ENCODE measurements at regions not wholly inside any gene's neighbourhood (a gene's known extent, or its start where the extent isn't known, plus 50 kb on each side); places are given as distances from the start of the nearest gene placed in this dataset.
"Not testable (repeated sequence)": the region's sequence is repeated elsewhere in the genome, so short reads cannot be mapped to it uniquely, and the experiment has no call there.

DNA sequence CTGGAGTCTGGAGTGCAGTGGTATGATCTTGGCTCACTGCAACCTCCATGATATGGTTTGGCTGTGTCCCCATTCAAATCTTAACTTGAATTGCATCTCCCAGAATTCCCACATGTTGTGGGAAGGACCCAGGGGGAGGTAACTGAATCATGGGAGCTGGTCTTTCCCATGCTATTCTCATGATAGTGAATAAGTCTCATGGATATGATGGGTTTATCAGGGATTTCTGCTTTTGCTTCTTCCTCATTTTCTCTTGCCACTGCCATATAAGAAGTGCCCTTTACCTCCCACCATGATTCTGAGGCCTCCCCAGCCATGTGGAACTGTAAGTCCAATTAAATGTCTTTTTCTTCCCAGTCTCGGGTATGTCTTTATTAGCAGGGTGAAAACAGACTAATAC, 72.4 kb upstream of the JUN start:
- TF ChIP-seq, protein P1, sequence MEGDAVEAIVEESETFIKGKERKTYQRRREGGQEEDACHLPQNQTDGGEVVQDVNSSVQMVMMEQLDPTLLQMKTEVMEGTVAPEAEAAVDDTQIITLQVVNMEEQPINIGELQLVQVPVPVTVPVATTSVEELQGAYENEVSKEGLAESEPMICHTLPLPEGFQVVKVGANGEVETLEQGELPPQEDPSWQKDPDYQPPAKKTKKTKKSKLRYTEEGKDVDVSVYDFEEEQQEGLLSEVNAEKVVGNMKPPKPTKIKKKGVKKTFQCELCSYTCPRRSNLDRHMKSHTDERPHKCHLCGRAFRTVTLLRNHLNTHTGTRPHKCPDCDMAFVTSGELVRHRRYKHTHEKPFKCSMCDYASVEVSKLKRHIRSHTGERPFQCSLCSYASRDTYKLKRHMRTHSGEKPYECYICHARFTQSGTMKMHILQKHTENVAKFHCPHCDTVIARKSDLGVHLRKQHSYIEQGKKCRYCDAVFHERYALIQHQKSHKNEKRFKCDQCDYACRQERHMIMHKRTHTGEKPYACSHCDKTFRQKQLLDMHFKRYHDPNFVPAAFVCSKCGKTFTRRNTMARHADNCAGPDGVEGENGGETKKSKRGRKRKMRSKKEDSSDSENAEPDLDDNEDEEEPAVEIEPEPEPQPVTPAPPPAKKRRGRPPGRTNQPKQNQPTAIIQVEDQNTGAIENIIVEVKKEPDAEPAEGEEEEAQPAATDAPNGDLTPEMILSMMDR (conservative IDR thresholded peaks at IDR 0.05; ENCODE audit: low read depth, low read length): not testable (repeated sequence)
- not testable (repeated sequence) for TF ChIP-seq EZH2 (IDR thresholded peaks at IDR 0.05; ENCODE audit: borderline replicate concordance, low read depth, low read length, poor library complexity, severe bottlenecking)

All from A673 (cell line).